HAP-1 (cell line): ENCODE measurements at regions not wholly inside any gene's neighbourhood (a gene's known extent, or its start where the extent isn't known, plus 50 kb on each side); places are given as distances from the start of the nearest gene placed in this dataset.

ENCODE experiments used
- DNase-seq, 2 experiments: peaks; one replicate each; pipeline ENCODE4 v3.0.0-alpha.2; 2016 to 2020; ENCODE audit warnings: low spot score in 2 of 2
- H3K27me3 ChIP-seq: fragments of 250-450 bp; sonication (Bioruptor Pico); 2 replicates; pipeline ENCODE4 v1.5.1; 2020; ENCODE audit warnings: low read depth, mild to moderate bottlenecking, moderate library complexity
- H3K36me3 ChIP-seq: fragments of 250-450 bp; sonication (Bioruptor Pico); replicated peaks from 2 replicates; pipeline ENCODE4 v1.5.1; 2020; ENCODE audit warnings: mild to moderate bottlenecking
- H3K4me1 ChIP-seq: fragments of 250-450 bp; sonication (Bioruptor Pico); 2 replicates; pipeline ENCODE4 v1.5.1; 2020; ENCODE audit warnings: mild to moderate bottlenecking
- H3K4me3 ChIP-seq: fragments of 250-450 bp; sonication (Bioruptor Pico); 2 replicates; pipeline ENCODE4 v1.5.1; 2020; ENCODE audit warnings: mild to moderate bottlenecking, moderate library complexity
- H3K9me3 ChIP-seq: fragments of 250-450 bp; sonication (Bioruptor Pico); 2 replicates; pipeline ENCODE4 v1.5.1; 2020; ENCODE audit warnings: mild to moderate bottlenecking, moderate library complexity
- in situ Hi-C: fragments of 300-500 bp; cut with MboI; formaldehyde crosslinking; loops from 3 replicates; pipeline ENCODE4 v1.14.3; 2020; ENCODE audit warnings: low sequenced_read_pairs, inconsistent platforms, mixed read lengths

DNA sequence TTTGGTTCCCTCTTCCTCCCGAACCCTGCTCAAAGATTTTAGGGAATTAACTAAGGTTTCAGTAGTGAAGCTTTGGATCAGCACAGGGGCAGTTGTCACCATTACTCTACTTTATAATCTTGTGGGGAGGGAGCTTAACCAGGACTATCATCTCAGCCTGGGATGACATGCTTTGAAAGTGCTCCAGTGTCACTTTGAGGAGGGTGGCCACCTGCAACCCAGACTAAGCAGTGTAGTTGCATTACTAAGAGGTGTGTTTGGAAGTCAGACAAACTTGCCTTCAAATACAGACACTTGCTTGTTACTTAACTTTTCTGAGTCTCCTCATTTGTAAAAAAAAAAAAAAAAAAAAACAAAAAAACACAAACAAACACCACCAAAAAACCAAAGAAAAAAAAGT is 340.3 kb upstream of the TBL1XR1 start:
- peaks cover 15% of the 10 kb centered on the region for H3K4me1 ChIP-seq
- in situ Hi-C loops = no loop called here
- H3K4me3 ChIP-seq = no peak overlapping the region
- no peaks in the 10 kb centered on the region for H3K9me3 ChIP-seq
- no peaks in the 10 kb centered on the region for H3K27me3 ChIP-seq
- no peaks in the 10 kb centered on the region for H3K36me3 ChIP-seq
- DNase-seq = no peak

DNA sequence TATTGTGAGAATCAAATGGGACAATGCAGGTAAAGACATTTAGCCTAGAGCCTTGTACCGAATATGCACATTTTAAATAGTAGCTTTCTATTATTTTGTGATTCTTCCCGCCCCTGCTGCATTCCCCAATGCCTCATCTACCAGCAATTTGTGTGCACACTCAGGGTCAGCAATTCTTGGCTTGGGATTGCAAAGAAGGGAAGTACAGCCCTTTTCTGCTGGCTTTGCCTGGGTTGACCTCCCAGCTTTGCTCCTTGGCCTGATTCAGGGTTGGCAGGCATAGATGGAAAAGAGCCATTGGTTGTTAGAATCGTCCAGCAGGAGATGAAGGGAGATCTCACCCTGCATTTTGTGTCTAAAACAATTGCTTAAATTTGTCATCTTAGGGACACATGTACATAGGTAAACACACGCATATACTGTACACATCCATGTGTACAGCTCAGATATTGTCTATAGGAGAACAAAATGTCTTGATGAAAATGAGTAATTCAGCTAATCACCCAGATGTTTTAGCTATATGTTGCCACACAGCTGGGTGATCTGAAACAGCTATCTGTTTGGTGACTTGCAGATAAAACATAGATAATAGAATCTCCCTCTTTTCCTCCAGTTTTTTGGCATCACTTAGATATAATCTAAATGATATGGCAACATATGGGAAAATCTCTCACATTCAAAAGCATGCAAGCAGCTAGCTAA is 340.9 kb upstream of the TBL1XR1 start:
- Histone ChIP-seq H3K4me3 (no peak overlapping the region), H3K4me1 (peaks cover 15% of the 10 kb centered on the region), H3K9me3 (no peaks in the 10 kb centered on the region), H3K36me3 (no peaks in the 10 kb centered on the region), H3K27me3 (no peaks in the 10 kb centered on the region)
- in situ Hi-C loops = no loop called here
- peak; percentile 18 to 50 for DNase-seq

DNA sequence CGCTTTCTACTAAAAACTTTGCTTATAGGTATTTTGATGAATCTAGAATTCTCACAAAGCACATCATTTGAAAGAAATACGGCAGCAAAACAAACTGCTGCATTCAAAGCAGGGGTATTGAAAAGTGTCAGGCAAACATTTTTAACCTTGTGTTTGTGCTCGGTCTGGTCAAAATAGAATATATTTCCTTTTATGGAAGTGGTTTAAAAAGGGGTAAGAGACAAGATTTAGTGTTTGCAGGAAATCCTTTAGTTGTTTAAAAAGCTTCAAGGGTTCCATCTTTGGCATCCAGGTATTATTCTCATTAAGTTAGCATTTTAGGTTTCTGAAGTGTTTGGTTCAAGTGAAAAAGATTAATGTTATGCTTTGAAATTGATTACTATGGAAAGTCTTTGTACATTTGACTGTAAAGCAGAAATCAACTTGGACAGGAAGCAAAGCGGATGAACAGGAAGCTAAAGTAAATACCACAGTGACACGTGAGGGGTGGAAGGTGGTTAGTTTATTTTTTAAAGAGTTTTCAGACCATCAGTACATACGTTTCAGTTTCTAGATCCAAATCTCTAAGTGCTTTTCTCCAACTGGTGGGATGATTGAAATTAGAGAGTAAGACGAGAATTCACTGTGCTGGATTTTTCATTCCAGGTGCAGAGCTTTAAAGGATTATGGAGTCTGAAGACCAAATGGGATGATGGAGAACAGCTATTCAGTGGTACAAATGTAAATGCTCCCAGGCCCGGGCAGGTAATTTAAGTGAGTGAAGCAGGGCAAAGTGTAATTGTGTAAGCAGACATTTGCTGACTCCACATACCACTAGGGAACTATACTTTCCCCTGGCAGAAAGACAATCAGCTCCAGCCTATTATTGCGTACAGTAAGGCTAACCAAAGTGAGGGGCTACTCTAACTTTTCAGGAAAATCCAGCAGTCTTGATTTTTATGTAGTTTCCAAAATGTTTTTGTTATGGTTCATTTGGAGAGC is 341.8 kb upstream of the TBL1XR1 start:
- Histone ChIP-seq H3K4me1 (peaks cover 15% of the 10 kb centered on the region), H3K4me3 (no peak overlapping the region), H3K9me3 (no peaks in the 10 kb centered on the region), H3K36me3 (no peaks in the 10 kb centered on the region), H3K27me3 (no peaks in the 10 kb centered on the region)
- DNase-seq = no peak
- in situ Hi-C loops = no loop called here

GRCh38 chr3:177541541-177541940 is 344.3 kb upstream of the TBL1XR1 start:
- Histone ChIP-seq H3K4me3 (no peak overlapping the region), H3K9me3 (no peaks in the 10 kb centered on the region), H3K4me1 (peaks cover 15% of the 10 kb centered on the region), H3K36me3 (no peaks in the 10 kb centered on the region), H3K27me3 (no peaks in the 10 kb centered on the region)
- in situ Hi-C loops = no loop called here
- peak; percentile 55 to 73 for DNase-seq

GRCh38 chr3:177545964-177546363 is 348.7 kb upstream of the TBL1XR1 start:
- in situ Hi-C loops = no loop called here
- no peak for DNase-seq
- Histone ChIP-seq H3K4me1 (peaks cover 5% of the 10 kb centered on the region), H3K4me3 (no peak overlapping the region), H3K9me3 (no peaks in the 10 kb centered on the region), H3K27me3 (no peaks in the 10 kb centered on the region), H3K36me3 (no peaks in the 10 kb centered on the region)

DNA sequence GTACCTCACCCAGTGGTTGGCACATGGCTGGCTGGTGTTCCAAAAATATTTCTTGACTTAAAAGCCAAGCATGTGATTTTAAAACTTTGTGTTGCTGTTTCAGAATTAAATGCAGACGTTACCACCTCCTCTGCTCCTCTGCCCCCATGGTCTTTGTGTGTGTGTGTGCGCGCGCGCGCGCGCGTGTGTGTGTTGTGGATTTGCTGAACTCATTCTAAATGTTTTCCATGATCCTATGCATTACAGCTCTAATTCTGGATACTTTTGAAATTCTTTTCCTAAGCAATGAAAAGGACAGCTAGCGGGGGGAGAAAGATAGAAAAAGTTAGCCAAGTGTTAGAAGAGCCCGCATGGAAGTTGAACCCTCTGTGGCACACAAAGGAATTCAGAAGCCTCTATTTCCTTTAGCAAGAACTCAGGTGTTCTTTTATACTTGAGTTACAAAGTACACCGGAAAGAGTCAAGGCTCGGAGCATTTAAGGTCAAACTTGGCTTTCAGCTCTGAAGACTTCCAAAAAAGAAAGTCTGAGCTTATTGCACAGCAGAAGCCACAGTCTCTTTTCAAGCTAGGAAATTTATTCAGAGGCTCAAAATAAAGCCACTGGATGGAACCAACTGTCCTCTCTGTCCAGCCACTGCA is 350.5 kb upstream of the TBL1XR1 start:
- no peak for DNase-seq
- no peaks in the 10 kb centered on the region for H3K9me3 ChIP-seq
- no peak overlapping the region for H3K4me3 ChIP-seq
- no peaks in the 10 kb centered on the region for H3K36me3 ChIP-seq
- in situ Hi-C loops = no loop called here
- H3K27me3 ChIP-seq = no peaks in the 10 kb centered on the region
- no peaks in the 10 kb centered on the region for H3K4me1 ChIP-seq

- H3K4me3 ChIP-seq = no peak overlapping the region
- in situ Hi-C loops = no loop called here
Observed at GRCh38 chr3:177550667-177551066, 353.4 kb upstream of the TBL1XR1 start.

DNA sequence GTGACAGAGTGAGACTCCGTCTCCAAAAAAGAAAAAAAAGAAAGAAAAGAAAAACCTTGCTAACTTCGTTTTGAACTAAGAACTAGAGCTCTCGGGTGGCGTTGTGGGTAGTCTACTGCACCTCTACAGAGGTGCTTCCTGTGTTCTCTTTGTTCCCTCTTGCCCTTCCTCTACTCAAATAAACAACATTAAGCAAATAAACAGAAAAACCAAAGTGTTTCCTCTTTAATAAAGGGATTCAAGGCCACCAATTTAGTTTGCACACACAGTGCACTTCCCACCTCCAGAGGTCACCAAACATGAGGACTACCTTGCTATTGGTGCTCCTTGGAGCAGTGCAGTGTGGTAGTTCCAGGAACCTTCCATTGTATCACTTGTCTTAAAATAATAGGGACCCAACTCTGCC is 354.2 kb upstream of the TBL1XR1 start:
- in situ Hi-C loops = no loop called here
- no peak for DNase-seq

More at GRCh38 chr3:177550667-177551066, 353.4 kb upstream of the TBL1XR1 start:
- DNase-seq = no peak
- Histone ChIP-seq H3K9me3 (no peaks in the 10 kb centered on the region), H3K4me1 (peaks cover 2% of the 10 kb centered on the region), H3K36me3 (no peaks in the 10 kb centered on the region), H3K27me3 (no peaks in the 10 kb centered on the region)

GRCh38 chr3:177552051-177552450 is 354.8 kb upstream of the TBL1XR1 start:
- H3K4me1 ChIP-seq = peaks cover 3% of the 10 kb centered on the region
- no peaks in the 10 kb centered on the region for H3K36me3 ChIP-seq
- no peaks in the 10 kb centered on the region for H3K27me3 ChIP-seq
- in situ Hi-C loops = no loop called here
- no peak overlapping the region for H3K4me3 ChIP-seq
- H3K9me3 ChIP-seq = no peaks in the 10 kb centered on the region
- no peak for DNase-seq

More for the DNA sequence above, 354.2 kb upstream of the TBL1XR1 start:
- Histone ChIP-seq H3K4me1 (peaks cover 3% of the 10 kb centered on the region), H3K9me3 (no peaks in the 10 kb centered on the region), H3K36me3 (no peaks in the 10 kb centered on the region), H3K27me3 (no peaks in the 10 kb centered on the region), H3K4me3 (no peak overlapping the region)

DNA sequence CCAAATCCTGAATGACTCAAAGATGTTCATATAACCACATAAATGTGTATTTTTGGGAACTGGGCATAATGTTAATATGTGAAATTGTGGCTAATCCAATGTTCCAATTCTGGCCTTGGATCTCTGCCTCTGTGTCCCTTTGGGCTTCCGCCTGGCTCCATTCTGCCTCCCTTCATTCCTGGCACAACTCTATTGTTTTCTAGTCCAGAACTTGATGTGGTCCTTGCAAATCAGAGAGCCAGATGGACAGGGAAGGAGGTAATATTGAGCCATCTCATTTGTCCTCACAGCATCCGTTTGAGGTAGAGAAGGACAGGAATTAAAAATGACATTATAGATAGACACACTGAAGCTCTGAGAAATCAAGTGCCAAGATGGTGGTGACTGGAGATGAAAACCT is 355.7 kb upstream of the TBL1XR1 start:
- in situ Hi-C loops = no loop called here
- no peaks in the 10 kb centered on the region for H3K36me3 ChIP-seq
- DNase-seq = no peak

DNA sequence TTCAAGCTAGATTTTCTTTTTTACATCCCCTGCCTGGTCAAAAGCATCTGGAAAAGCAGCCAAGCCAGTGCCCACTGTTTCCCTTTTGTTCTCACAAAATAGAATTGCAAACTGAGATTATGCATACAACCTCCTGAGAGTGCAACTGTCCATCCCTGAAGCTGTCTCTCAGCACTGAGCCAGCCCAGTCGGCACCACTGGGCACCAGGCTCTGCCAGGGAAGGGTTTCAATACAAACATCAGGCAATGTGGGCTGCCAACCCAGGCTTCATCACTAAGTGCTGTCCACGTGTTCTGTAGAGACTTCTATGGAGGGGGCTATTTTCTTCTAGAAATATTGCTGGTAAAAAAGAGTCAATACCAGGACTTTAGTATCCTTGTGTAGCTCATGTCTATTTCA is 356.3 kb upstream of the TBL1XR1 start:
- no peaks in the 10 kb centered on the region for H3K9me3 ChIP-seq
- no peak for DNase-seq
- in situ Hi-C loops = no loop called here
- peaks cover 3% of the 10 kb centered on the region for H3K4me1 ChIP-seq
- no peak overlapping the region for H3K4me3 ChIP-seq
- H3K36me3 ChIP-seq = no peaks in the 10 kb centered on the region
- H3K27me3 ChIP-seq = no peaks in the 10 kb centered on the region

More for the DNA sequence above, 355.7 kb upstream of the TBL1XR1 start:
- Histone ChIP-seq H3K4me3 (no peak overlapping the region), H3K9me3 (no peaks in the 10 kb centered on the region), H3K4me1 (peaks cover 3% of the 10 kb centered on the region), H3K27me3 (no peaks in the 10 kb centered on the region)

DNA sequence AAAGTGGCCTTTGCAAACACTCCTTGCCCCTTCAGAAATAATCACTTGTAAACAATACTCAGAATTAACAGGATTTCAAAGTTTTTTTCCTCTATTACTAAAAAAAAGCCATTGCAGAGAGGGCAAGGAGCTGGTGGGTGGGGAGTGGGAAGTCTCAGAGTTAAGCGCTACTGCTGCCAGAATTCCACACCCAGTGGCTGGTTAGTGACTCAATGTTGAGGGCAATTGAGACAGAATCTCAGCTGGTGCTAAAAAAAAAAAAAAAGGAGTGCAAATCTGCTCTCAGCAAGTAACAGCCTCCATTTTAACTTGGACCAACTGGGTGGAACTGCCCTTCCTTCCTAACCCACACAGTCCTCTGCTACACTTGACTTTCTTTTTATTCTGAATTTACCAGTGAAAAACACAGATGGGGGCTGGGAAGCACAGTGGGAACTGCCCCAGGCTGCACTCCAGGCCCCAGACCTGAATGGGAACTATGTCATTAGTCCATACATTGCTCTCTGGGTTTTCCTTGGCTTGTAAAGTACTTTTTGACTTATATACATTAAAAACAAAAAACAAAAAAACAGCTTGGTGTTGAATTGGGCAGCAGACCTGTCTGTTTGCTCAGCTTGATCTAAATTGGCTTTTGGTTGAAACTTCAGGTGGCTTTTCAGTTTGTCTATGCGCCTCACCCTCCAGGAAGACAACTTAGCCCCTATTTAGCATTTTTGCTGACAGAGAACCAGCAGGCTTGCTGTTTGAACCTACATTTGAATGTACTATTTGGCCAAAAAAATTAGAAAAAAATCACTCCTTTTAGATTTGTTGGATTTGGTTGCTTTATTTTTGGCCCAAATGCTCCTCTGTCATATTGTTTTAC is 357.8 kb upstream of the TBL1XR1 start:
- Histone ChIP-seq H3K27me3 (no peaks in the 10 kb centered on the region), H3K9me3 (no peaks in the 10 kb centered on the region), H3K36me3 (no peaks in the 10 kb centered on the region), H3K4me3 (no peak overlapping the region), H3K4me1 (peaks cover 3% of the 10 kb centered on the region)
- no peak for DNase-seq
- in situ Hi-C loops = no loop called here

GRCh38 chr3:177557548-177557947 is 360.3 kb upstream of the TBL1XR1 start:
- no peak for DNase-seq
- Histone ChIP-seq H3K4me3 (no peak overlapping the region), H3K36me3 (no peaks in the 10 kb centered on the region), H3K27me3 (no peaks in the 10 kb centered on the region), H3K4me1 (peaks cover 3% of the 10 kb centered on the region), H3K9me3 (no peaks in the 10 kb centered on the region)
- in situ Hi-C loops = no loop called here
